ENCODE measurements at regions not wholly inside any gene's neighbourhood (a gene's known extent, or its start where the extent isn't known, plus 50 kb on each side); places are given as distances from the start of the nearest gene placed in this dataset.
"Not testable (repeated sequence)": the region's sequence is repeated elsewhere in the genome, so short reads cannot be mapped to it uniquely, and the experiment has no call there.

DNA sequence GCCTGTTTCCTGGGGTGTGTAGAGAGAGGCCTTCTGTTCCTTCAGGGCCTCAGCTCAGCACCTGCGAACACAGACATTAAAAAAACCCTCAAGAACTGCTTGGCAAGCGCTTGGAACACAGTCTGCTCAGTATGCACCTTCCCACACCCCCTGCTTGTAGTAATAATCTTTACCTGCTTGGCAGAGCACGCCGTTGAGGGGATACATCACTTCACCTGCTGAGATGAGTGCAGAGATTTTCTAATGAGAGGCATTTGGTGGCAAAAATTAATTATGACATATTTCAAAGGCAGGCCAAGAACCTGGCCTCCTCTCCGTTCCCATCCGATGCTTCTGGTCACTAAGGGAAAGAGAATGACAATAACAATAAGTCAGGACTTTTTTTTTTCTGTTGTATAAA lies 93.4 kb upstream of the DPP6 start:
- not testable (repeated sequence) for TF ChIP-seq POLR2AphosphoS5 (IDR thresholded peaks at IDR 0.05)
- TF ChIP-seq, protein P1, sequence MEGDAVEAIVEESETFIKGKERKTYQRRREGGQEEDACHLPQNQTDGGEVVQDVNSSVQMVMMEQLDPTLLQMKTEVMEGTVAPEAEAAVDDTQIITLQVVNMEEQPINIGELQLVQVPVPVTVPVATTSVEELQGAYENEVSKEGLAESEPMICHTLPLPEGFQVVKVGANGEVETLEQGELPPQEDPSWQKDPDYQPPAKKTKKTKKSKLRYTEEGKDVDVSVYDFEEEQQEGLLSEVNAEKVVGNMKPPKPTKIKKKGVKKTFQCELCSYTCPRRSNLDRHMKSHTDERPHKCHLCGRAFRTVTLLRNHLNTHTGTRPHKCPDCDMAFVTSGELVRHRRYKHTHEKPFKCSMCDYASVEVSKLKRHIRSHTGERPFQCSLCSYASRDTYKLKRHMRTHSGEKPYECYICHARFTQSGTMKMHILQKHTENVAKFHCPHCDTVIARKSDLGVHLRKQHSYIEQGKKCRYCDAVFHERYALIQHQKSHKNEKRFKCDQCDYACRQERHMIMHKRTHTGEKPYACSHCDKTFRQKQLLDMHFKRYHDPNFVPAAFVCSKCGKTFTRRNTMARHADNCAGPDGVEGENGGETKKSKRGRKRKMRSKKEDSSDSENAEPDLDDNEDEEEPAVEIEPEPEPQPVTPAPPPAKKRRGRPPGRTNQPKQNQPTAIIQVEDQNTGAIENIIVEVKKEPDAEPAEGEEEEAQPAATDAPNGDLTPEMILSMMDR (IDR thresholded peaks at IDR 0.05), result not testable (repeated sequence)
